GM12872 (cell line): ENCODE measurements at regions not wholly inside any gene's neighbourhood (a gene's known extent, or its start where the extent isn't known, plus 50 kb on each side); places are given as distances from the start of the nearest gene placed in this dataset.

Experiments
- TF ChIP-seq, protein P1 (sequence below): IDR thresholded peaks from 3 replicates; pipeline ENCODE4 v1.5.1; 2011; ENCODE audit warnings: low read depth, mild to moderate bottlenecking, low read length, moderate library complexity; ENCODE audit not compliant: insufficient read depth

GRCh38 chr10:131743190-131744151 lies 157.3 kb upstream of the PPP2R2D start:
- TF ChIP-seq, protein P1, sequence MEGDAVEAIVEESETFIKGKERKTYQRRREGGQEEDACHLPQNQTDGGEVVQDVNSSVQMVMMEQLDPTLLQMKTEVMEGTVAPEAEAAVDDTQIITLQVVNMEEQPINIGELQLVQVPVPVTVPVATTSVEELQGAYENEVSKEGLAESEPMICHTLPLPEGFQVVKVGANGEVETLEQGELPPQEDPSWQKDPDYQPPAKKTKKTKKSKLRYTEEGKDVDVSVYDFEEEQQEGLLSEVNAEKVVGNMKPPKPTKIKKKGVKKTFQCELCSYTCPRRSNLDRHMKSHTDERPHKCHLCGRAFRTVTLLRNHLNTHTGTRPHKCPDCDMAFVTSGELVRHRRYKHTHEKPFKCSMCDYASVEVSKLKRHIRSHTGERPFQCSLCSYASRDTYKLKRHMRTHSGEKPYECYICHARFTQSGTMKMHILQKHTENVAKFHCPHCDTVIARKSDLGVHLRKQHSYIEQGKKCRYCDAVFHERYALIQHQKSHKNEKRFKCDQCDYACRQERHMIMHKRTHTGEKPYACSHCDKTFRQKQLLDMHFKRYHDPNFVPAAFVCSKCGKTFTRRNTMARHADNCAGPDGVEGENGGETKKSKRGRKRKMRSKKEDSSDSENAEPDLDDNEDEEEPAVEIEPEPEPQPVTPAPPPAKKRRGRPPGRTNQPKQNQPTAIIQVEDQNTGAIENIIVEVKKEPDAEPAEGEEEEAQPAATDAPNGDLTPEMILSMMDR, result no peak

DNA sequence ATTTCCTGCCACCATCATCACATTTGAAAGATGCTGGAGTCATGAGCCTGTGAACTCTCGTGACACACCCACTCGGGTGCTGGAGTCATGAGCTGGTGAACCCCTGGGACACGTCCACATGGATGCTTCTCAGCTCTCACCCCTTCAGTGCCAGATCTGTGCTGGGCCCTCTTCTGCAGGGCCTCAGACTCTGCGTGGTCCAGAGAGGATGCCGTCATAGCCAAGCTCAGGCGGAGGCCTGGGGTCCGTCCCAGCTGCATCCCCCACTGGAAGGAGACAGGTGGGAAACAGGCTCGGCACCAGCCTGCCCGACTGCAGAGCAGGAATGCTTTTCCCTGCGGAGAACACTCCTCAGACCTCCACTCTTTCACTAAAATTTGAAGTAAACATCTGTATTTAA lies 156.5 kb upstream of the PPP2R2D start:
- TF ChIP-seq, protein P1, result no peak

DNA sequence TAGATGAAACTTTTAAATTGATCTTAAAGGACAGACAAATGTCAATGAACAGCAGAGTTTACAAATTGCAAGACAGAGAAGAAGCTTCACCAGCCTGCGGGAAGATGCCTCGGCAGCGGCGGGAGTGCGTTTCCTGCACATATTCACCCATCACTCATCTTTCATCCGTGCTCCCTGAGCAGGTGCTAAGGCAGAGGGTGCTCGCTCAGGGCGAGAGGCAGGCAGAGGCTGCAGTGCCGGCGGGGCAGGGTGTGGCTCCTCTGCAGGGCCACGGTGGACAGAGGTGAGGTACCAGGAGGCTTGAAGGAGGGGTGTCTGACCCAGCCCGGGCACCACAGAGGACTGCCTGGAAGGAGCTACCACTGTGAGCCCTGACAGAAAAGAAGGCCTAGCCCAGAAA lies 155.2 kb upstream of the PPP2R2D start:
- TF ChIP-seq, protein P1, result no peak

GRCh38 chr10:131746241-131746711 lies 154.5 kb upstream of the PPP2R2D start:
- TF ChIP-seq, protein P1, result no peak

DNA sequence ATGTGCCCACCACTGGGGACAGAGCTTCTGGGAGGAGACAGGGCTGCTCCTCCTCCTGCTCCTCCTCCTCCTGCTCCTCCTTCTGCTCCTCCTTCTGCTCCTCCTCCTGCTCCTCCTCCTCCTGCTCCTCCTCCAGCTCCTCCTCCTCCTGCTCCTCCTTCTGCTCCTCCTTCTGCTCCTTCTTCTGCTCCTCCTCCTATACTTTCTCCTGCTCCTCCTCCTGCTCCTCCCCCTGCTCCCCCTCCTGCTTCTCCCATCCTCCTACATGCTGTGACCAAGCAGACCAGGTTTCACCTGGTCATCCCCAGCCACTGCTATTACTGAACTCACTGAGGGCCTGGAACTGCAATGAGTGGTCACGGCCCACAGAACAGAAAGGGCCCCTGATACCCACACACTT lies 154.0 kb upstream of the PPP2R2D start:
- TF ChIP-seq, protein P1, result no peak

- TF ChIP-seq, protein P1, result no peak
Observed at GRCh38 chr10:131747251-131747650, 153.6 kb upstream of the PPP2R2D start.

DNA sequence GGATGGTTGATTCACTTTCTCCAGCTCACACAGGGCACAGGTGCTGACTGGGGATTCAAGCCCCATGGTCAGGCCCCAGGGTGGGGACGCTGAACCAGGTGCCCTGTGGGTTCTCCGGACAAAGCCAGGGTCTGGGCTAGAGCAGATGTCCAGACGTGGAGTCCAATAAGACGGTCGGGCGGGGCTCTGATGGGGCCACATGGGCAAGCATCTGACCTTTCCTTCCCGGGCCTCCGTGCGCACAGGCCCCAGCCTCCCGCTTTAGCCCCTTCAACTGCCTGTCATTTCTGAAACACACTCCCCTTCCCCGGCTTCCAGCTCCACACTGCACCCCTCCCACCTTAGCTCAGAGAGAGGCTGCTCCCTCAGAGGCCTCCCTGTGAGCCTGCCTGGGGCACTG lies 153.0 kb upstream of the PPP2R2D start:
- TF ChIP-seq, protein P1, result no peak
